HEK293 (cell line): ENCODE measurements at regions not wholly inside any gene's neighbourhood (a gene's known extent, or its start where the extent isn't known, plus 50 kb on each side); places are given as distances from the start of the nearest gene placed in this dataset.
A peak's percentile ranks its signal among the peaks of the same experiment; 100 is the strongest.

Experiments used
- INSM2 ChIP-seq: fragments of 450-650 bp; formaldehyde crosslinking; IDR thresholded peaks from 2 replicates; pipeline ENCODE4 v1.5.1; 2016; ENCODE audit warnings: missing biosample characterization, missing genetic modification characterization
- KLF16 ChIP-seq: fragments of 450-650 bp; formaldehyde crosslinking; IDR thresholded peaks from 2 replicates; pipeline ENCODE4 v1.5.1; 2017; ENCODE audit warnings: missing biosample characterization, missing genetic modification characterization
- KLF8 ChIP-seq: fragments of 450-650 bp; formaldehyde crosslinking; IDR thresholded peaks from 2 replicates; pipeline ENCODE4 v1.5.1; 2016; ENCODE audit warnings: missing biosample characterization, missing genetic modification characterization
- PRDM6 ChIP-seq: fragments of 450-650 bp; formaldehyde crosslinking; IDR thresholded peaks from 2 replicates; pipeline ENCODE4 v1.5.1; 2017; ENCODE audit warnings: missing biosample characterization, missing genetic modification characterization
- SCRT1 ChIP-seq: fragments of 450-650 bp; formaldehyde crosslinking; IDR thresholded peaks from 2 replicates; pipeline ENCODE4 v1.5.1; 2016; ENCODE audit warnings: missing biosample characterization, missing genetic modification characterization, borderline replicate concordance
- ZBTB21 ChIP-seq: fragments of 450-650 bp; formaldehyde crosslinking; IDR thresholded peaks from 2 replicates; pipeline ENCODE4 v1.5.1; 2017; ENCODE audit warnings: missing biosample characterization, missing genetic modification characterization
- ZBTB49 ChIP-seq: fragments of 450-650 bp; formaldehyde crosslinking; IDR thresholded peaks from 2 replicates; pipeline ENCODE4 v1.5.1; 2016; ENCODE audit warnings: missing biosample characterization, missing genetic modification characterization, low read depth
- ZBTB7A ChIP-seq: fragments of 450-650 bp; formaldehyde crosslinking; IDR thresholded peaks from 2 replicates; pipeline ENCODE4 v1.5.1; 2016; ENCODE audit warnings: low read depth, missing biosample characterization, missing genetic modification characterization
- ZNF133 ChIP-seq: fragments of 450-650 bp; formaldehyde crosslinking; IDR thresholded peaks from 2 replicates; pipeline ENCODE4 v1.5.1; 2016; ENCODE audit warnings: missing biosample characterization, missing genetic modification characterization
- ZNF214 ChIP-seq: fragments of 450-650 bp; formaldehyde crosslinking; IDR thresholded peaks from 2 replicates; pipeline ENCODE4 v1.5.1; 2017; ENCODE audit warnings: missing biosample characterization, mild to moderate bottlenecking, missing genetic modification characterization, borderline replicate concordance
- ZNF280C ChIP-seq: fragments of 450-650 bp; formaldehyde crosslinking; IDR thresholded peaks from 2 replicates; pipeline ENCODE4 v1.5.1; 2016; ENCODE audit warnings: missing biosample characterization, missing genetic modification characterization
- ZNF324 ChIP-seq: fragments of 450-650 bp; formaldehyde crosslinking; IDR thresholded peaks from 2 replicates; pipeline ENCODE4 v1.5.1; 2016; ENCODE audit warnings: missing biosample characterization, missing genetic modification characterization
- ZNF335 ChIP-seq: fragments of 450-650 bp; formaldehyde crosslinking; conservative IDR thresholded peaks from 2 replicates; pipeline ENCODE4 v1.5.1; 2016; ENCODE audit warnings: missing biosample characterization, missing genetic modification characterization
- ZNF366 ChIP-seq: fragments of 450-650 bp; formaldehyde crosslinking; conservative IDR thresholded peaks from 2 replicates; pipeline ENCODE4 v1.5.1; 2016; ENCODE audit warnings: missing biosample characterization, missing genetic modification characterization
- ZNF394 ChIP-seq: fragments of 450-650 bp; formaldehyde crosslinking; IDR thresholded peaks from 2 replicates; pipeline ENCODE4 v1.5.1; 2016; ENCODE audit warnings: missing biosample characterization, missing genetic modification characterization, mild to moderate bottlenecking, moderate library complexity, borderline replicate concordance
- ZNF398 ChIP-seq: fragments of 450-650 bp; formaldehyde crosslinking; IDR thresholded peaks from 2 replicates; pipeline ENCODE4 v1.5.1; 2017; ENCODE audit warnings: missing biosample characterization, missing genetic modification characterization
- ZNF510 ChIP-seq: fragments of 450-650 bp; formaldehyde crosslinking; IDR thresholded peaks from 2 replicates; pipeline ENCODE4 v1.5.1; 2018; ENCODE audit warnings: mild to moderate bottlenecking, missing genetic modification characterization, missing biosample characterization; ENCODE audit not compliant: insufficient replicate concordance
- ZNF530 ChIP-seq: fragments of 450-650 bp; formaldehyde crosslinking; IDR thresholded peaks from 2 replicates; pipeline ENCODE4 v1.5.1; 2016; ENCODE audit warnings: low read depth, missing biosample characterization, missing genetic modification characterization
- ZNF560 ChIP-seq: fragments of 450-650 bp; formaldehyde crosslinking; IDR thresholded peaks from 2 replicates; pipeline ENCODE4 v1.5.1; 2017; ENCODE audit warnings: missing biosample characterization, missing genetic modification characterization, borderline replicate concordance
- ZNF639 ChIP-seq: fragments of 450-650 bp; formaldehyde crosslinking; IDR thresholded peaks from 2 replicates; pipeline ENCODE4 v1.5.1; 2016; ENCODE audit warnings: missing biosample characterization, missing genetic modification characterization
- ZNF654 ChIP-seq: fragments of 450-650 bp; formaldehyde crosslinking; IDR thresholded peaks from 2 replicates; pipeline ENCODE4 v1.5.1; 2016; ENCODE audit warnings: low read depth, missing biosample characterization, missing genetic modification characterization
- ZNF704 ChIP-seq: fragments of 450-650 bp; formaldehyde crosslinking; IDR thresholded peaks from 2 replicates; pipeline ENCODE4 v1.5.1; 2016; ENCODE audit warnings: missing biosample characterization, missing genetic modification characterization
- ZSCAN30 ChIP-seq: fragments of 450-650 bp; IDR thresholded peaks from 2 replicates; pipeline ENCODE4 v1.5.1; 2018; ENCODE audit warnings: missing biosample characterization, mild to moderate bottlenecking, missing genetic modification characterization, moderate library complexity

GRCh38 chr6:134529921-134530320 is 212.0 kb upstream of the SGK1 start (continued):
- TF ChIP-seq ZBTB7A (tag by site-specific recombination) (no peak), ZNF639 (tag by site-specific recombination) (peak; percentile 73), KLF8 (tag by site-specific recombination) (peak; percentile 49; the same call in 1 of the 2 replicates), ZNF324 (tag by site-specific recombination) (peak; percentile 70; the same call in 1 of the 2 replicates), ZNF133 (tag by site-specific recombination) (no peak), SCRT1 (no peak), ZNF398 (tag by site-specific recombination) (peak; percentile 61), ZNF654 (tag by site-specific recombination) (no peak), ZNF704 (no peak), PRDM6 (tag by site-specific recombination) (peak; percentile 46), ZBTB21 (tag by site-specific recombination) (peak; percentile 89), ZNF214 (tag by site-specific recombination) (no peak), ZNF510 (no peak), ZNF335 (tag by site-specific recombination) (peak; percentile 34), ZNF530 (no peak), ZNF560 (tag by site-specific recombination) (no peak), KLF16 (tag by site-specific recombination) (no peak), ZNF394 (tag by site-specific recombination) (peak; percentile 68), INSM2 (tag by site-specific recombination) (peak; percentile 57; the same call in 1 of the 2 replicates), ZSCAN30 (tag by site-specific recombination) (no peak), ZNF366 (tag by site-specific recombination) (no peak), ZNF280C (tag by site-specific recombination) (no peak), ZBTB49 (tag by site-specific recombination) (no peak)
